Gastroesophageal sphincter (tissue), 4 donors: ENCODE measurements at regions not wholly inside any gene's neighbourhood (a gene's known extent, or its start where the extent isn't known, plus 50 kb on each side); places are given as distances from the start of the nearest gene placed in this dataset.

Experiments
- ATAC-seq: fragments of 150-250 bp; one replicate; pipeline ENCODE4 v1.9.1; 2016; ENCODE audit warnings: mild to moderate bottlenecking, moderate library complexity
- H3K27ac ChIP-seq, 4 donors: fragments of 200-600 bp; sonication (generic) in 3 of 4; 1 replicate in 3 of 4; 2 replicates in 1 of 4; pipeline ENCODE4 v1.5.1; 2016 to 2019
- H3K27me3 ChIP-seq: fragments of 200-600 bp; sonication (generic); one replicate; pipeline ENCODE4 v1.5.1; 2019
- H3K36me3 ChIP-seq, 2 donors: fragments of 200-600 bp; sonication (generic); one replicate each; pipeline ENCODE4 v1.5.1; 2019; ENCODE audit warnings: control low read depth in 1 of 2
- H3K4me1 ChIP-seq, 3 donors: fragments of 200-600 bp; sonication (generic); 1 replicate in 2 of 3; 2 replicates in 1 of 3; pipeline ENCODE4 v1.5.1; 2016 to 2019; ENCODE audit warnings: control low read depth in 2 of 3
- H3K4me3 ChIP-seq, 2 donors: fragments of 200-600 bp; sonication (generic); one replicate each; pipeline ENCODE4 v1.5.1; 2019; ENCODE audit warnings: mild to moderate bottlenecking in 1 of 2, moderate library complexity in 1 of 2
- H3K9me3 ChIP-seq, 3 donors: fragments of 200-600 bp; sonication (generic); one replicate each; pipeline ENCODE4 v1.5.1; 2017 to 2019; ENCODE audit warnings: control low read depth in 2 of 3
- EP300 ChIP-seq: sonication (generic); formaldehyde crosslinking; IDR thresholded peaks from one replicate; pipeline ENCODE4 v1.6.1; 2017; ENCODE audit warnings: antibody characterized with exemption, mild to moderate bottlenecking
- POLR2A ChIP-seq, 2 donors: fragments of 450-650 bp; IDR thresholded peaks; one replicate each; pipeline ENCODE4 v1.6.1; 2017; ENCODE audit warnings: antibody characterized with exemption in 2 of 2, mild to moderate bottlenecking in 2 of 2, moderate library complexity in 1 of 2
- POLR2AphosphoS5 ChIP-seq: sonication (generic); formaldehyde crosslinking; IDR thresholded peaks from one replicate; pipeline ENCODE4 v1.6.1; 2017; ENCODE audit warnings: antibody characterized with exemption
- WGBS, 2 donors: methylation state at CpG; one replicate each; pipeline ENCODE4 v1.1.5; 2018; ENCODE audit warnings: low coverage in 1 of 2; 5-methylcytosine and 5-hydroxymethylcytosine counted together
- TF ChIP-seq, protein P1 (sequence below), 4 experiments: fragments of 200-600 bp in 2 of 4; fragments of 450-650 bp in 2 of 4; sonication (generic) in 1 of 4; IDR thresholded peaks; one replicate each; pipeline ENCODE4 v1.5.1; 2017 to 2019; ENCODE audit warnings: antibody characterized with exemption in 4 of 4, mild to moderate bottlenecking in 2 of 4, moderate library complexity in 2 of 4

- Histone ChIP-seq H3K9me3 (no peaks in the 10 kb centered on the region), H3K36me3 (no peaks in the 10 kb centered on the region), H3K27me3 (no peaks in the 10 kb centered on the region), H3K27ac (no peak overlapping the region), H3K4me1 (no peaks in the 10 kb centered on the region), H3K4me3 (no peak overlapping the region)
- ATAC-seq, result no peak
- TF ChIP-seq POLR2A (IDR thresholded peaks at IDR 0.05) (no peak), EP300 (no peak), POLR2AphosphoS5 (no peak)
- TF ChIP-seq, protein P1, sequence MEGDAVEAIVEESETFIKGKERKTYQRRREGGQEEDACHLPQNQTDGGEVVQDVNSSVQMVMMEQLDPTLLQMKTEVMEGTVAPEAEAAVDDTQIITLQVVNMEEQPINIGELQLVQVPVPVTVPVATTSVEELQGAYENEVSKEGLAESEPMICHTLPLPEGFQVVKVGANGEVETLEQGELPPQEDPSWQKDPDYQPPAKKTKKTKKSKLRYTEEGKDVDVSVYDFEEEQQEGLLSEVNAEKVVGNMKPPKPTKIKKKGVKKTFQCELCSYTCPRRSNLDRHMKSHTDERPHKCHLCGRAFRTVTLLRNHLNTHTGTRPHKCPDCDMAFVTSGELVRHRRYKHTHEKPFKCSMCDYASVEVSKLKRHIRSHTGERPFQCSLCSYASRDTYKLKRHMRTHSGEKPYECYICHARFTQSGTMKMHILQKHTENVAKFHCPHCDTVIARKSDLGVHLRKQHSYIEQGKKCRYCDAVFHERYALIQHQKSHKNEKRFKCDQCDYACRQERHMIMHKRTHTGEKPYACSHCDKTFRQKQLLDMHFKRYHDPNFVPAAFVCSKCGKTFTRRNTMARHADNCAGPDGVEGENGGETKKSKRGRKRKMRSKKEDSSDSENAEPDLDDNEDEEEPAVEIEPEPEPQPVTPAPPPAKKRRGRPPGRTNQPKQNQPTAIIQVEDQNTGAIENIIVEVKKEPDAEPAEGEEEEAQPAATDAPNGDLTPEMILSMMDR (IDR thresholded peaks at IDR 0.05), result no peak
These were observed 332.2 kb downstream of the GASK1B start for GRCh38 chr4:157840648-157841047.

DNA sequence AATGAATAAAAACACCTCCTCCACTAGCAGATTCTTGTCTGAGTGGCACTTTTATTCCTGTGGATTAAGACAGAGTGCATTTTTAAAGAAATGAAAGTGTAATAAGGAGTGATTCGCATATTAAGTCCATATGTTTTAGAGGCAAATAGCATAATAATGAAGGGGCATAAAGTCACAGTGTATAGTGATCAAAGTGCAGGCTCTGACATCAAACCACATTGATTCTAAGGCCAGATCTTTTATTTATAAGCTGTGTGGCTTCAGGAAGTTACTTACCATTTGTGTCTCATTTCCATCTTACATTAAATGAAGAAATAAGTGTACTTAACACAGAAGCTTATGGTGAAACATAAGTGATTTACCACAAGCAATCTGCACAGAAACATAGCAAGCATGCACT, 332.8 kb downstream of the GASK1B start:
- no peak for ATAC-seq
- H3K9me3 ChIP-seq, result no peaks in the 10 kb centered on the region

DNA sequence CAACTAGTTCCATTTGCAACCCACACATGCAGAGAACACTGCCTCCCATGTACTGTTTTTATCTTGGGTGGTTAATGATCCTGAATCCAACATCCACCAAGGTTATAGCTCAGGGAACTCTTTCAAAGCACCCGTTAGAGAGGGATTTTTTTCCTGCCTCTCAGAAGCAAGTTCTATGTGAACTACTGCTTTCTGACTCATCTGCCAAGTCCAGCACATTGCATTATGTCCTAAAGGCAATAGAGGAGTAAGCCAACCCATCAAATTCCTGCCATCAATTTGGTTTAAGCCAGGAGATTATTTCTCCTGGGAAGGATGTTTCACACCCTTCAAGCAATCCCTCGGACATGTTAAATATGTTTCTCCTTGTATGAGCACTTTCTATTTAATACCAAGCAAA, 334.5 kb downstream of the GASK1B start:
- Histone ChIP-seq H3K36me3 (no peaks in the 10 kb centered on the region), H3K4me3 (no peak overlapping the region), H3K4me1 (no peaks in the 10 kb centered on the region), H3K27me3 (no peaks in the 10 kb centered on the region), H3K9me3 (no peaks in the 10 kb centered on the region), H3K27ac (no peak overlapping the region)
- TF ChIP-seq EP300, result no peak
- no peak for TF ChIP-seq POLR2A (IDR thresholded peaks at IDR 0.05)
- no peak for TF ChIP-seq POLR2AphosphoS5
- TF ChIP-seq, protein P1 (IDR thresholded peaks at IDR 0.05), result no peak
- 0 to 50% methylated on average over 1 to 2 of the region's 2 CpGs for WGBS, 2 donors
- ATAC-seq, result no peak

More for the DNA sequence above, 332.8 kb downstream of the GASK1B start:
- H3K27me3 ChIP-seq, result no peaks in the 10 kb centered on the region
- 89 to 90% methylated on average over 1 of the region's 1 CpG for WGBS, 2 donors
- TF ChIP-seq, protein P1 (IDR thresholded peaks at IDR 0.05), result no peak
- TF ChIP-seq EP300 (no peak), POLR2A (IDR thresholded peaks at IDR 0.05) (no peak), POLR2AphosphoS5 (no peak)
- no peak overlapping the region for H3K27ac ChIP-seq
- no peaks in the 10 kb centered on the region for H3K36me3 ChIP-seq
- H3K4me3 ChIP-seq, result no peak overlapping the region
- H3K4me1 ChIP-seq, result no peaks in the 10 kb centered on the region

DNA sequence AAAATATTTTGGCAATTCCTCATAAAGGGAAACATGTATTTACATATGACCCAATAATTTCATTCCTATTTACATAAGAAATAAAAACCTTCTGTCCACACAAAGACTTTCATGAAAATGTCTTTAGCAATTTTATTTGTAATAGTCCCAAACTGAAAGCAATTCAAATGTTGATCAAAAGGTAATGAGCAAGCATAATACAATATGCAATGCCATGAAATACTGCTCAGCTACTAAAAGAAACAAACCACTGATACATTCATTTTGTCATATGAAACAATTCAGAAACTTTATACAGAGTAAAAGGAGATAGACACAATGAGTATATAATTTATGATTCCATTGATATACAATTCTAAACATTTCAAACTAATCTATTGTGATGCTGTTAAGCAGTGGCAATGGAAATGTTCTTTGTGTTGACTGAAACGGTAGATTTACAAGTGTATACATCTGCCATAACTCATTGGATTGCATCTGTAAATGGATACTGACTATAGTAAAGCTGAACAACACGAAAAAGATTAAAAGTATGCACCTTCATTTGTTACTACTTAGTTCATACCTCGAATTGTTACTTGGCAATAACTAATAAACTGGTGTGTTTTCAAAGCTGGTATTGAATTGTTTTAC, 335.6 kb downstream of the GASK1B start:
- 73 to 74% methylated on average over 3 of the region's 3 CpGs for WGBS, 2 donors
- TF ChIP-seq POLR2AphosphoS5 (no peak), EP300 (no peak), POLR2A (IDR thresholded peaks at IDR 0.05) (no peak)
- TF ChIP-seq, protein P1 (IDR thresholded peaks at IDR 0.05), result no peak
- Histone ChIP-seq H3K27me3 (no peaks in the 10 kb centered on the region), H3K27ac (no peak overlapping the region), H3K36me3 (no peaks in the 10 kb centered on the region), H3K4me1 (no peaks in the 10 kb centered on the region), H3K9me3 (no peaks in the 10 kb centered on the region), H3K4me3 (no peak overlapping the region)
- no peak for ATAC-seq

GRCh38 chr4:157832596-157832995, 340.2 kb downstream of the GASK1B start:
- Histone ChIP-seq H3K4me3 (no peak overlapping the region), H3K27ac (no peak overlapping the region), H3K4me1 (no peaks in the 10 kb centered on the region), H3K27me3 (no peaks in the 10 kb centered on the region), H3K36me3 (no peaks in the 10 kb centered on the region), H3K9me3 (no peaks in the 10 kb centered on the region)
- no peak for ATAC-seq
- no peak for TF ChIP-seq EP300
- TF ChIP-seq, protein P1 (IDR thresholded peaks at IDR 0.05), result no peak
- TF ChIP-seq POLR2AphosphoS5, result no peak
- no peak for TF ChIP-seq POLR2A (IDR thresholded peaks at IDR 0.05)
- WGBS, 2 donors, result 71% methylated on average over 1 of the region's 1 CpG
